ENCODE measurements at regions not wholly inside any gene's neighbourhood (a gene's known extent, or its start where the extent isn't known, plus 50 kb on each side); places are given as distances from the start of the nearest gene placed in this dataset.

DNA sequence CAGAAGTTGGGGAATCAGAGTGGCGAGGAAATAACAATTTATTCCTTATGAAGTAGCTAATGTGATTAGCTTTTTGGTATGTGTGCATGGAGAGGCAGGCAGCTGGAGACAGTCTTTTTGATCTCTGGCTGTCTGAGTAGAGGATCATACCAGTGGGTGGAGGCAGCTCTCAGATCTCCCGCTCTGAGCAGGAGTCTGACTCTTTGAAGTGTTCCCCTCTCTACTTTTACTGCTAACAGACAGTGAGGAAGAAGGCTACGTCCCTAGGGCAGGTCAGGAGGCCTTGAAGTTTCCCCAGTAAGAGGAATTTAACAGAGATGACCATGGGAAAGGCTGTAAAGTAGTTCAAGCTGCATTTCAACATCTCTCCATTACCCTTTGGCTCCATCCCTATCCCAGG, 111.9 kb upstream of the REG3A start:
- H3K27ac ChIP-seq: no peak overlapping the region
- no peaks in the 10 kb centered on the region for H3K27me3 ChIP-seq (replicated peaks in 1 of 7)
- H3K9me3 ChIP-seq: peaks cover 0 to 40% (median 20%) of the 10 kb centered on the region in 8 donors
- WGBS, 5 donors: 44 to 65% (median 52%) methylated on average over 3 of the region's 3 CpGs
- DNase-seq: no peak
- TF ChIP-seq POLR2A (IDR thresholded peaks at IDR 0.05): no peak
- TF ChIP-seq, protein P1, sequence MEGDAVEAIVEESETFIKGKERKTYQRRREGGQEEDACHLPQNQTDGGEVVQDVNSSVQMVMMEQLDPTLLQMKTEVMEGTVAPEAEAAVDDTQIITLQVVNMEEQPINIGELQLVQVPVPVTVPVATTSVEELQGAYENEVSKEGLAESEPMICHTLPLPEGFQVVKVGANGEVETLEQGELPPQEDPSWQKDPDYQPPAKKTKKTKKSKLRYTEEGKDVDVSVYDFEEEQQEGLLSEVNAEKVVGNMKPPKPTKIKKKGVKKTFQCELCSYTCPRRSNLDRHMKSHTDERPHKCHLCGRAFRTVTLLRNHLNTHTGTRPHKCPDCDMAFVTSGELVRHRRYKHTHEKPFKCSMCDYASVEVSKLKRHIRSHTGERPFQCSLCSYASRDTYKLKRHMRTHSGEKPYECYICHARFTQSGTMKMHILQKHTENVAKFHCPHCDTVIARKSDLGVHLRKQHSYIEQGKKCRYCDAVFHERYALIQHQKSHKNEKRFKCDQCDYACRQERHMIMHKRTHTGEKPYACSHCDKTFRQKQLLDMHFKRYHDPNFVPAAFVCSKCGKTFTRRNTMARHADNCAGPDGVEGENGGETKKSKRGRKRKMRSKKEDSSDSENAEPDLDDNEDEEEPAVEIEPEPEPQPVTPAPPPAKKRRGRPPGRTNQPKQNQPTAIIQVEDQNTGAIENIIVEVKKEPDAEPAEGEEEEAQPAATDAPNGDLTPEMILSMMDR (IDR thresholded peaks at IDR 0.05 in 8 of 11, conservative IDR thresholded peaks at IDR 0.05 in 3 of 11): no peak
- no peak for TF ChIP-seq POLR2AphosphoS5 (IDR thresholded peaks at IDR 0.05)
- intact Hi-C loops (cut with DNase I; ENCODE audit: low total_unique reads): no loop called here
- H3K4me1 ChIP-seq: no peaks in the 10 kb centered on the region
- no peak overlapping the region for H3K4me3 ChIP-seq
- H3K36me3 ChIP-seq: no peaks in the 10 kb centered on the region

DNA sequence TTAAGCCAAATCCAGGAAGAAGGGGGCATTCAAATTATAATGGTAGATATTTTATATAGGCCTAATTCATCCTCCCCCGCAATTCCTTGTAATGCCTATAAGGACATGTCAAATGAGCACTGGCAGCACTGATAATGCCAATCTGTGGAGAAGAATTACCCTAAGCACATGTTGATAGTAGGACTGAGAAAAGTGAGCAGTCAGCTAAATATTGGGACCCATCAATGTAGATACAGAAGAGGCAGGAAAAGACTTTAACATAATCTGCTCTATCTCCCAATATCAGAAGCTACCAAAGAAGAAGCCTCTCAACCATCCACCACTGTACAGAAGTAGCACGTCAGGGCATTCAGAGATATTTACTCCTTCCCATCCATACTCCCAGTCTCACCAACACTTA, 101.3 kb upstream of the REG3A start:
- no peaks in the 10 kb centered on the region for H3K27me3 ChIP-seq (replicated peaks in 1 of 7)
- WGBS, 5 donors: 78 to 87% (median 85%) methylated on average over 2 of the region's 2 CpGs

DNA sequence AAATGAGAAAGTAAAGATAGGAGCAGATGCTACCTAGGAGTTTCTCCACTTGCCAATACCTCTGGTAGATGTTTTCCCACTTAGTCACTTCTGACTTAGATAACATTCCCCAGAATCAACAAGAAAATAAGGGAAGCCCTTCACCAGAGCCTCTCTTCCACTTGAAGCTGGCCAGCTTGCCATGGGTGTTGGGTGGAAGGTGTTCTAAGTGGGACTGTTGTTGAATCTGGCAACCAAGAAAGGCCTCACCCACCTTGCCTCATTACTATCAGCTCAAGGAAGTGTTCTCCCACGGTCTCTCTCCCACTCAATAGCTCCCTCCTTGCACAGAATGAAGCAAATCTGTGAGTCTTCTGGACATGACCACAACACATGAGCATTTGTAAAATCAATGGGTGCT, 100.4 kb upstream of the REG3A start:
- Histone ChIP-seq H3K36me3 (no peaks in the 10 kb centered on the region), H3K4me1 (no peaks in the 10 kb centered on the region), H3K27ac (no peak overlapping the region), H3K27me3 (replicated peaks in 1 of 7) (no peaks in the 10 kb centered on the region), H3K9me3 (peaks cover 0 to 5% (median 0%) of the 10 kb centered on the region in 8 donors), H3K4me3 (no peak overlapping the region)
- TF ChIP-seq, protein P1 (IDR thresholded peaks at IDR 0.05 in 8 of 11, conservative IDR thresholded peaks at IDR 0.05 in 3 of 11): no peak
- no peak for TF ChIP-seq POLR2AphosphoS5 (IDR thresholded peaks at IDR 0.05)
- no peak for TF ChIP-seq POLR2A (IDR thresholded peaks at IDR 0.05)
- 43 to 76% (median 62%) methylated on average over 1 of the region's 1 CpG for WGBS, 5 donors
- intact Hi-C loops (cut with DNase I; ENCODE audit: low total_unique reads): no loop called here
- DNase-seq: no peak

More for the DNA sequence above, 101.3 kb upstream of the REG3A start:
- no peak for DNase-seq
- TF ChIP-seq POLR2A (IDR thresholded peaks at IDR 0.05) (no peak), POLR2AphosphoS5 (IDR thresholded peaks at IDR 0.05) (no peak)
- TF ChIP-seq, protein P1 (IDR thresholded peaks at IDR 0.05 in 8 of 11, conservative IDR thresholded peaks at IDR 0.05 in 3 of 11): no peak
- H3K27ac ChIP-seq: no peak overlapping the region
- intact Hi-C loops (cut with DNase I; ENCODE audit: low total_unique reads): no loop called here
- H3K36me3 ChIP-seq: no peaks in the 10 kb centered on the region
- no peaks in the 10 kb centered on the region for H3K4me1 ChIP-seq
- H3K4me3 ChIP-seq: no peak overlapping the region
- H3K9me3 ChIP-seq: peaks cover 0 to 5% (median 0%) of the 10 kb centered on the region in 8 donors

DNA sequence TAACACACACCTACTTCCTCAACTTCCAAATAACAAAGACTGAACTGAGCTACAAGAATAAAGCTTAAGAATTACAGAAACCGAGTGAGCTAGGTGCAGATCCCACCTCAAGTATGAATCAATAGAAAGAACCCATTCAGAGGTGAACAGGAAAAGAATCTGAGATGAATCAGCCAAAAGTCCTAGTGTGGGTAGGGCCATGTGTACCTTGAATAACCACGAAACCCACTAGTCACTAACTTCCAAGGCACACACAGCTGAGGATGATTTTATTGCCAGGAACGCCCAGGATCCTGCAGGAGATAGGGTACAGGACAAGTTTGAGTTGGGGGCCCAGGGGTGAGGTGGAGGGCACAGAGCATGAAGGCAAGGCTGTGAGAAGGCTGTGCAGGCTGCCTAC, 99.7 kb upstream of the REG3A start:
- TF ChIP-seq POLR2A (IDR thresholded peaks at IDR 0.05) (no peak), POLR2AphosphoS5 (IDR thresholded peaks at IDR 0.05) (no peak)
- TF ChIP-seq, protein P1 (IDR thresholded peaks at IDR 0.05 in 8 of 11, conservative IDR thresholded peaks at IDR 0.05 in 3 of 11): no peak
- intact Hi-C loops (cut with DNase I; ENCODE audit: low total_unique reads): no loop called here
- H3K4me1 ChIP-seq: no peaks in the 10 kb centered on the region
- no peaks in the 10 kb centered on the region for H3K27me3 ChIP-seq (replicated peaks in 1 of 7)
- H3K4me3 ChIP-seq: no peak overlapping the region
- H3K36me3 ChIP-seq: no peaks in the 10 kb centered on the region
- 59 to 70% (median 63%) methylated on average over 3 of the region's 3 CpGs for WGBS, 5 donors
- H3K9me3 ChIP-seq: peaks cover 0 to 5% (median 0%) of the 10 kb centered on the region in 8 donors
- no peak for DNase-seq
- no peak overlapping the region for H3K27ac ChIP-seq
